GM12875 (cell line): ENCODE measurements at regions not wholly inside any gene's neighbourhood (a gene's known extent, or its start where the extent isn't known, plus 50 kb on each side); places are given as distances from the start of the nearest gene placed in this dataset.

Source experiments
- H3K4me3 ChIP-seq: one replicate; pipeline ENCODE4 v1.5.1; 2011; ENCODE audit warnings: low read depth, low read length, control low read depth
- CTCF ChIP-seq: IDR thresholded peaks from 2 replicates; pipeline ENCODE4 v1.5.1; 2011; ENCODE audit warnings: low read depth, mild to moderate bottlenecking, control low read depth, inconsistent platforms, low read length, moderate library complexity, borderline replicate concordance; ENCODE audit not compliant: insufficient read depth

- TF ChIP-seq CTCF: no peak
- no peak overlapping the region for H3K4me3 ChIP-seq
Measured at GRCh38 chr4:86481440-86481839, 112.7 kb upstream of the PTPN13 start.

GRCh38 chr4:86482306-86483172, 111.6 kb upstream of the PTPN13 start:
- H3K4me3 ChIP-seq: no peak overlapping the region
- no peak for TF ChIP-seq CTCF

- no peak overlapping the region for H3K4me3 ChIP-seq
- no peak for TF ChIP-seq CTCF
Measured at GRCh38 chr4:86483173-86483490, 111.0 kb upstream of the PTPN13 start.

GRCh38 chr4:86483773-86484172, 110.3 kb upstream of the PTPN13 start:
- H3K4me3 ChIP-seq: no peak overlapping the region
- no peak for TF ChIP-seq CTCF

GRCh38 chr4:86484241-86484640, 109.9 kb upstream of the PTPN13 start:
- TF ChIP-seq CTCF: no peak
- H3K4me3 ChIP-seq: no peak overlapping the region

GRCh38 chr4:86487738-86488348, 106.3 kb upstream of the PTPN13 start:
- no peak overlapping the region for H3K4me3 ChIP-seq
- TF ChIP-seq CTCF: no peak

GRCh38 chr4:86493460-86493859, 100.7 kb upstream of the PTPN13 start:
- TF ChIP-seq CTCF: no peak
- no peak overlapping the region for H3K4me3 ChIP-seq
